Endodermal cell (in vitro differentiated cells): ENCODE measurements at regions not wholly inside any gene's neighbourhood (a gene's known extent, or its start where the extent isn't known, plus 50 kb on each side); places are given as distances from the start of the nearest gene placed in this dataset.

ENCODE experiments used
- DNase-seq: peaks from one replicate; pipeline ENCODE4 v3.0.0-alpha.2; 2017
- H3K27ac ChIP-seq: 2 replicates; pipeline ENCODE4 v1.5.1; 2013; ENCODE audit warnings: mild to moderate bottlenecking, low read depth, low read length, moderate library complexity
- H3K27me3 ChIP-seq: 2 replicates; pipeline ENCODE4 v1.6.1; 2013; ENCODE audit warnings: mild to moderate bottlenecking, low read length, moderate library complexity; ENCODE audit not compliant: insufficient read depth, control insufficient read depth, poor library complexity, severe bottlenecking
- H3K36me3 ChIP-seq: 2 replicates; pipeline ENCODE4 v1.7.0; 2013; ENCODE audit warnings: mild to moderate bottlenecking, low read length, moderate library complexity; ENCODE audit not compliant: control insufficient read depth, insufficient read depth
- H3K4me1 ChIP-seq: one replicate; pipeline ENCODE4 v1.7.0; 2013; ENCODE audit warnings: low read length; ENCODE audit not compliant: control insufficient read depth, insufficient read depth
- H3K4me3 ChIP-seq: 2 replicates; pipeline ENCODE4 v1.5.1; 2013; ENCODE audit warnings: mild to moderate bottlenecking, low read length, moderate library complexity
- H3K9ac ChIP-seq: 2 replicates; pipeline ENCODE4 v1.6.1; 2013; ENCODE audit warnings: mild to moderate bottlenecking, low read length, moderate library complexity; ENCODE audit not compliant: poor library complexity, severe bottlenecking; ENCODE audit errors: extremely low read depth
- H3K9me3 ChIP-seq: 2 replicates; pipeline ENCODE4 v1.6.1; 2013; ENCODE audit warnings: mild to moderate bottlenecking, low read length, moderate library complexity; ENCODE audit not compliant: control insufficient read depth
- H3K27ac Mint-ChIP-seq: 2 replicates; pipeline ENCODE4 v1.8.0; 2020; ENCODE audit warnings: mixed read lengths
- H3K27me3 Mint-ChIP-seq: 2 replicates; pipeline ENCODE4 v1.8.0; 2021; ENCODE audit warnings: mild to moderate bottlenecking, mixed read lengths; ENCODE audit not compliant: insufficient read depth
- H3K36me3 Mint-ChIP-seq: 2 replicates; pipeline ENCODE4 v1.8.0; 2020; ENCODE audit warnings: low read depth, mixed read lengths
- H3K4me1 Mint-ChIP-seq: 2 replicates; pipeline ENCODE4 v1.8.0; 2020; ENCODE audit warnings: mixed read lengths
- H3K4me3 Mint-ChIP-seq: 2 replicates; pipeline ENCODE4 v1.8.0; 2020; ENCODE audit warnings: mild to moderate bottlenecking, moderate library complexity, mixed read lengths
- H3K9me3 Mint-ChIP-seq: 2 replicates; pipeline ENCODE4 v1.8.0; 2020; ENCODE audit warnings: mild to moderate bottlenecking, mixed read lengths
- WGBS, 2 experiments: methylation state at CpG; one replicate each; pipeline versions ENCODE4 v1.1.5 to v1.1.7; 2013; ENCODE audit warnings: missing lambda C conversion rate in 2 of 2, mixed read lengths in 1 of 2; ENCODE audit not compliant: insufficient coverage in 1 of 2, insufficient read length in 1 of 2; 5-methylcytosine and 5-hydroxymethylcytosine counted together
- TF ChIP-seq, protein P1 (sequence below): fragments of 200-600 bp; sonication (generic); conservative IDR thresholded peaks from 2 replicates; pipeline ENCODE4 v1.5.0; 2021; ENCODE audit warnings: antibody characterized with exemption, mild to moderate bottlenecking

- Histone ChIP-seq H3K27me3 (no peaks in the 10 kb centered on the region), H3K4me1 (no peaks in the 10 kb centered on the region), H3K9me3 (no peaks in the 10 kb centered on the region), H3K4me3 (no peak overlapping the region), H3K9ac (no peak overlapping the region), H3K27ac (no peak overlapping the region), H3K36me3 (no peaks in the 10 kb centered on the region)
- WGBS, 2 experiments, result 93% methylated on average over 16 to 19 of the region's 19 CpGs
- H3K4me3 Mint-ChIP-seq, result no peak overlapping the region
- H3K4me1 Mint-ChIP-seq, result peaks cover 5% of the 10 kb centered on the region
- no peak for DNase-seq
- no peaks in the 10 kb centered on the region for H3K27me3 Mint-ChIP-seq
- no peaks in the 10 kb centered on the region for H3K36me3 Mint-ChIP-seq
- TF ChIP-seq, protein P1, sequence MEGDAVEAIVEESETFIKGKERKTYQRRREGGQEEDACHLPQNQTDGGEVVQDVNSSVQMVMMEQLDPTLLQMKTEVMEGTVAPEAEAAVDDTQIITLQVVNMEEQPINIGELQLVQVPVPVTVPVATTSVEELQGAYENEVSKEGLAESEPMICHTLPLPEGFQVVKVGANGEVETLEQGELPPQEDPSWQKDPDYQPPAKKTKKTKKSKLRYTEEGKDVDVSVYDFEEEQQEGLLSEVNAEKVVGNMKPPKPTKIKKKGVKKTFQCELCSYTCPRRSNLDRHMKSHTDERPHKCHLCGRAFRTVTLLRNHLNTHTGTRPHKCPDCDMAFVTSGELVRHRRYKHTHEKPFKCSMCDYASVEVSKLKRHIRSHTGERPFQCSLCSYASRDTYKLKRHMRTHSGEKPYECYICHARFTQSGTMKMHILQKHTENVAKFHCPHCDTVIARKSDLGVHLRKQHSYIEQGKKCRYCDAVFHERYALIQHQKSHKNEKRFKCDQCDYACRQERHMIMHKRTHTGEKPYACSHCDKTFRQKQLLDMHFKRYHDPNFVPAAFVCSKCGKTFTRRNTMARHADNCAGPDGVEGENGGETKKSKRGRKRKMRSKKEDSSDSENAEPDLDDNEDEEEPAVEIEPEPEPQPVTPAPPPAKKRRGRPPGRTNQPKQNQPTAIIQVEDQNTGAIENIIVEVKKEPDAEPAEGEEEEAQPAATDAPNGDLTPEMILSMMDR, result no peak
- H3K27ac Mint-ChIP-seq, result no peak overlapping the region
- no peaks in the 10 kb centered on the region for H3K9me3 Mint-ChIP-seq
These were observed 194.7 kb downstream of the BUB3 start for GRCh38 chr10:123348691-123349572.

DNA sequence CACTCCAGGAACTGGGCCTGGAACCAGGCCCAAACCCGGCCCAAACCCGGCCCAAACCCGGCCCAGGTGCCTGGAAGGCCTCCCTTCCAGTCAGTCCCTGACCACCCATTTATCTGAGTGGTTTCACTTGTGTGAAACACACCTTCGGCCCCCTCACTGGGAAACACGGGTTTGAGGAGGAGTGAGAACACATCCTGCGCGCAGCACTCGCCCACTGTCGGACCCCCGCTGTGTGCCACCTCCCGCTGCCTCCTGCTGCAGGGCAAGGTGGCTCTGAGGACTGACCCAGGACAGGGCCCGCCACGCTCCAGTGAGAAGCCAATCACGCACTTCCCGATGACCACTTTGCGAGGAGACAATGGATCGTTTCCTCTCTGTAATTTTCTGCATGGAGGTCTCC is 197.5 kb downstream of the BUB3 start:
- Histone ChIP-seq H3K4me3 (no peak overlapping the region), H3K27ac (no peak overlapping the region), H3K4me1 (peaks cover 4% of the 10 kb centered on the region), H3K9me3 (no peaks in the 10 kb centered on the region), H3K9ac (no peak overlapping the region), H3K36me3 (no peaks in the 10 kb centered on the region), H3K27me3 (no peaks in the 10 kb centered on the region)
- no peak overlapping the region for H3K4me3 Mint-ChIP-seq
- TF ChIP-seq, protein P1, result no peak
- no peaks in the 10 kb centered on the region for H3K9me3 Mint-ChIP-seq
- peaks cover 7% of the 10 kb centered on the region for H3K4me1 Mint-ChIP-seq
- no peaks in the 10 kb centered on the region for H3K36me3 Mint-ChIP-seq
- no peaks in the 10 kb centered on the region for H3K27me3 Mint-ChIP-seq
- 96 to 97% methylated on average over 12 to 17 of the region's 17 CpGs for WGBS, 2 experiments
- no peak for DNase-seq
- H3K27ac Mint-ChIP-seq, result no peak overlapping the region

GRCh38 chr10:123354521-123354920 is 200.3 kb downstream of the BUB3 start:
- Mint-ChIP-seq H3K27me3 (no peaks in the 10 kb centered on the region), H3K9me3 (no peaks in the 10 kb centered on the region), H3K27ac (no peak overlapping the region), H3K36me3 (no peaks in the 10 kb centered on the region), H3K4me1 (peaks cover 7% of the 10 kb centered on the region), H3K4me3 (no peak overlapping the region)
- H3K27me3 ChIP-seq, result no peaks in the 10 kb centered on the region
- no peak for DNase-seq
- H3K9me3 ChIP-seq, result no peaks in the 10 kb centered on the region
- WGBS, 2 experiments, result 86 to 100% methylated on average over 5 to 7 of the region's 7 CpGs
- H3K27ac ChIP-seq, result no peak overlapping the region
- no peak overlapping the region for H3K4me3 ChIP-seq
- no peak overlapping the region for H3K9ac ChIP-seq
- TF ChIP-seq, protein P1, result no peak
- H3K4me1 ChIP-seq, result peaks cover 4% of the 10 kb centered on the region
- no peaks in the 10 kb centered on the region for H3K36me3 ChIP-seq
